HuH-7 (cell line): ENCODE measurements at regions not wholly inside any gene's neighbourhood (a gene's known extent, or its start where the extent isn't known, plus 50 kb on each side); places are given as distances from the start of the nearest gene placed in this dataset.
"Not testable (repeated sequence)": the region's sequence is repeated elsewhere in the genome, so short reads cannot be mapped to it uniquely, and the experiment has no call there.

ENCODE experiments used
- DNase-seq: peaks from one replicate; pipeline ENCODE4 v3.0.0; 2011; ENCODE audit warnings: low spot score

- not testable (repeated sequence) for DNase-seq
These were observed 208.1 kb downstream of the SLC38A4 start for GRCh38 chr12:46617737-46618136.

GRCh38 chr12:46617167-46617566 is 208.6 kb downstream of the SLC38A4 start:
- no peak for DNase-seq

DNA sequence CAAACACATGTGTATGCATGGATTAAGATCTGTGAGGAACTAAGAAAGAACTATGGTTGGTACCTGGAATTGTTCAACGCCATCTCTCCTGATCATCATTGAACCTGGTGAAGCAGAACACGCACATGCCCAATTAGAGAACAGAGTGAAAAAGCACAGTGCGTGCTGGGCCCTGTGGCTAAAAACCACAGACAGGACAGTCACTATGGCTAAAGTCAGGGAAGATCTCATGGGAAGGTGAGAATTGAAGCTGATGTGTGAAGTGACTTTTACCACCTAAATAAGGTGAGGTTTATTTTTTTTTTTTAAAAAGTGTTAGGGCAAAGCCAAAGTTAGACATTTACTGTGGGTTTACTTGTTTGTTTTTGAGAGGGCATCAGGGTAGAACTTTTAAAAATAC is 215.0 kb downstream of the SLC38A4 start:
- no peak for DNase-seq

- no peak for DNase-seq
These were observed 216.1 kb downstream of the SLC38A4 start for GRCh38 chr12:46609674-46610073.

GRCh38 chr12:46609273-46609623 is 216.5 kb downstream of the SLC38A4 start:
- no peak for DNase-seq

- DNase-seq = no peak
These were observed 217.1 kb downstream of the SLC38A4 start for GRCh38 chr12:46608431-46609272.

GRCh38 chr12:46604684-46605083 is 221.1 kb downstream of the SLC38A4 start:
- no peak for DNase-seq

- DNase-seq = no peak
These were observed 221.9 kb downstream of the SLC38A4 start for GRCh38 chr12:46603776-46604456.

- no peak for DNase-seq
These were observed 223.3 kb downstream of the SLC38A4 start for GRCh38 chr12:46602474-46602873.

DNA sequence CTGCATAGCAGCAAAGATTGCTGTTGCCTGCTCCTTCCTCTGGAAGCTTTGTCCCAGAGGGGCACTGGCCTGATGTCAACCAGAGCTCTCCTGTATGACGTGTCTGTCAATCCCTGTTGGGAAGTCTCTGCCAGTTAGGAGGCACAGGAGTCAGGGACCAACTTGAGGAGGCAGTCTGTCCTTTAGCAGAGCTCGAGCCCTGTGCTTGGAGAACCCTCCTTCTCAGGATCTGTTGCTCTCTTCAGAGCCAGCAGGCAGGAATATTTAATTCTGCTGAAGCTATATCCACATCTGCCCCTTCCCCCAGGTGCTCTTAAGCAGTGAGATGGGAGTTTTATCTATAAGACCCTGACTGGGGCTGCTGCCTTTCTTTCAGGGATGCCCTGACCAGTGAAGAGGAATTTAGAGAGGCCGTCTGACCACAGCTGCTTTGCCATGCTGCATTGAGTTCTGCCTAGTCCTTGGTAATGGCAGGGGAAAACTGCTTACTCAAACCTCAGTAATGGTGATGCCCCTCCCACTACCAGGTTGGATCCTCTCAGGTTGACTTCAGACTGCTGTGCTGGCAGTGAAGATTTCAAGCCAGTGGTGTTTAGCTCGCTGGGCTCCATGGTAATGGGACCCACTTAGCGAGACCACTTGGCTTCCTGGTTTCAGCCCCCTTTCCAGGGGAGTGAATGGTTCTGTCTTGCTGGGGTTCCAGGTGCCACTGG is 218.6 kb upstream of the SLC38A2 start:
- no peak for DNase-seq

DNA sequence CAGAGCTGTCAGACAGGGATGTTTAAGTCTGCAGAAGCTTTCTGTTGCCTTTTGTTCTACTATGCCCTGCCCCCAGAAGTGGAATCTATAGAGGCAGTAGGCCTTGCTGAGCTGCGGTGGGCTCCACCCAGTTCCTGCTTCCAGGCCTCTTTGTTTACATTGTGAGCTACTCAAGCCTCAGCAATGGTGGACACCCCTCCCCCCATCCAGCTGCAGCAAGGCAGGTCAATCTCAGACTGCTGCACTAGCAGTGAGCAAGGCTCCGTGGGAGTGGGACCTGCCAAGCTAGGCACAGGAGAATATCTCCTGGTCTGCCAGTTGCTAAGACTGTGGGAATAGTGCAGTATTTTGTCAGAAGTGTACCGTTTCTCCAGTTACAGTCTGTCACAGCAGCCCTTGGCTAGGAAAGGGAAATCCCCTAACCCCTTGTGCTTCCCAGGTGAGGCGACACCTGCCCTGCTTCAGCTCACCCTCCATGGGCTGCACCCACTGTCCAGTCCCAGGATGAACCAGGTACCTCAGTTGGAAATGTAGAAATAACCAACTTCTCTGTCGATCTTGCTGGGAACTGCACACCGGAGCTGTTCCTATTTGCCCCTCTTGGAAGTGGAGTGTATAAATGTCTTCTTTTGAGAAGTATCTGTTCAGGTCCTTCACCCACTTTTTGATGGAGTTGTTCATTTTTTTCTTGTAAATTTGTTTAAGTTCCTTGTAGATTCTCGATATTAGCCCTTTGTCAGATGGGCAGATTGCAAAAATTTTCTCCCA is 213.5 kb upstream of the SLC38A2 start:
- DNase-seq = no peak

- DNase-seq = not testable (repeated sequence)
These were observed 211.5 kb upstream of the SLC38A2 start for GRCh38 chr12:46584098-46584497.

DNA sequence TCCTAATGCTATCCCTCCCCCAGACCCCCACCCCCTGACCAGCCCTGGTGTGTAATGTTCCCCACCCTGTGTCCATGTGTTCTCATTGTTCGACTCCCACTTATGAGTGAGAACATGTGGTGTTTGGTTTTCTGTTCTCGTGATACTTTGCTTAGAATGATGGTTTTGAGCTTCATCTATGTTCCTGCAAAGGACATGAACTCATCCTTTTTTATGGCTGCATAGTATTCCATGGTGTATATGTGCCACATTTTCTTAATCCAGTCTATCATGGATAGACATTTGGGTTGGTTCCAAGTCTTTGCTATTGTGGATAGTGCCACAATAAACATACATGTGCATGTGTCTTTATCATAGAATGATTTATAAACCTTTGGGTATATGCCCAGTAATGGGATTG is 209.4 kb upstream of the SLC38A2 start:
- DNase-seq = not testable (repeated sequence)

- DNase-seq = no peak
These were observed 207.9 kb upstream of the SLC38A2 start for GRCh38 chr12:46580445-46580844.

GRCh38 chr12:46579474-46579873 is 206.9 kb upstream of the SLC38A2 start:
- no peak for DNase-seq

- DNase-seq = no peak
These were observed 205.8 kb upstream of the SLC38A2 start for GRCh38 chr12:46578190-46578982.

DNA sequence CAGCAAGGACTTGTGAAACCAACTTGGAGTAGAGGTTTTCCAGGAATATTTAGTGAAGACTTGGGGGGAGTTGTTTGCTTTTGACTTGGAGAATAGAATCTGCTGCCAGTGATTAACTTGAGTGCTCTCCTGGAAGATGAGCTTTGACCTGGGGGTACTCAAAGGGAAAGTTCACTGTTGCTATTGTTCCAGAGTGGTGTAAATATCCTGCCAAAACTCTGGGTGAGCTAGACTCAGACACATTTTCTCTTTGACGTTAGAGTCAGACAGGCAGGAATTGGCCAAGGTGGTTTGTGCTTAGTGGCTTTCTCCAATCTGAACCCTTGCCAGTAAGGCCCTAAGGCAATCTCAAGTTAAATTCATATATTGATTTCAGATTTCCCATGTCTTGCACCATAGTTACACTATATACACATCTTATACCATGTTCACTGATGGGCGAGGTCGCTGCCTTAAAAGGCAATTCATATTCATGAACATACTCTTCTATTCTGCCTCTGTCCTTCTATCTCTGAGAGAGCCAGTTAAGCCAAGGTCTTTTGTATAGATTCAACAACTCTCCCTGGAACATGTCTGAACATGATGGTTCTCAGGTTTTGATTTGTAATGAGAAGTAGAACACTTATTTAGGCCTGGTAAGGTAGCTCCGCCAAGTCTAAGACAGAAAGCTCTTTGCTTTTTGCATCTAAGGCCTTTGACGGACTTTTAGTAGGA is 204.6 kb upstream of the SLC38A2 start:
- DNase-seq = no peak

- DNase-seq = no peak
These were observed 202.3 kb upstream of the SLC38A2 start for GRCh38 chr12:46574847-46575246.

- DNase-seq = no peak
These were observed 200.7 kb upstream of the SLC38A2 start for GRCh38 chr12:46573347-46573658.

- DNase-seq = no peak
These were observed 200.2 kb upstream of the SLC38A2 start for GRCh38 chr12:46572644-46573346.
